IMR-90 (cell line): ENCODE measurements at regions not wholly inside any gene's neighbourhood (a gene's known extent, or its start where the extent isn't known, plus 50 kb on each side); places are given as distances from the start of the nearest gene placed in this dataset.

Source experiments
- BHLHE40 ChIP-seq: fragments of 150-350 bp; IDR thresholded peaks from 2 replicates; pipeline ENCODE4 v1.6.1; 2016; ENCODE audit warnings: mild to moderate bottlenecking, low read depth, low read length
- CEBPB ChIP-seq: IDR thresholded peaks from 2 replicates; pipeline ENCODE4 v1.6.1; 2012; ENCODE audit warnings: low read depth, low read length, improper control_type of control experiment
- CTCF ChIP-seq: conservative IDR thresholded peaks from 2 replicates; pipeline ENCODE4 v1.5.1; 2012; ENCODE audit warnings: mild to moderate bottlenecking, low read depth, low read length, improper control_type of control experiment
- FOS ChIP-seq: fragments of 150-350 bp; IDR thresholded peaks from 2 replicates; pipeline ENCODE4 v1.6.1; 2016; ENCODE audit warnings: low read depth, low read length
- MAFK ChIP-seq: IDR thresholded peaks from 2 replicates; pipeline ENCODE4 v1.6.1; 2012; ENCODE audit warnings: low read depth, low read length, improper control_type of control experiment
- NFE2L2 ChIP-seq: fragments of 150-350 bp; IDR thresholded peaks from 2 replicates; pipeline ENCODE4 v1.6.1; 2016; ENCODE audit warnings: low read depth, mild to moderate bottlenecking, low read length
- POLR2A ChIP-seq: IDR thresholded peaks from 2 replicates; pipeline ENCODE4 v1.6.1; 2012; ENCODE audit warnings: mild to moderate bottlenecking, low read depth, low read length
- RAD21 ChIP-seq: IDR thresholded peaks from 2 replicates; pipeline ENCODE4 v1.6.1; 2012; ENCODE audit warnings: low read length, improper control_type of control experiment
- RCOR1 ChIP-seq: IDR thresholded peaks from 2 replicates; pipeline ENCODE4 v1.6.1; 2012; ENCODE audit warnings: mild to moderate bottlenecking, low read length, improper control_type of control experiment; ENCODE audit not compliant: insufficient replicate concordance
- RFX5 ChIP-seq: IDR thresholded peaks from 2 replicates; pipeline ENCODE4 v1.8.0; 2012; ENCODE audit warnings: low read depth, mild to moderate bottlenecking, low read length, moderate library complexity
- SMC3 ChIP-seq: fragments of 150-350 bp; IDR thresholded peaks from 2 replicates; pipeline ENCODE4 v1.6.1; 2016; ENCODE audit warnings: low read depth, mild to moderate bottlenecking, antibody characterized with exemption, low read length, moderate library complexity

- TF ChIP-seq SMC3, result no peak
- TF ChIP-seq CTCF, result no peak
- no peak for TF ChIP-seq POLR2A
- TF ChIP-seq CEBPB, result no peak
- TF ChIP-seq BHLHE40, result no peak
- no peak for TF ChIP-seq FOS
- TF ChIP-seq RCOR1, result no peak
- no peak for TF ChIP-seq RAD21
- TF ChIP-seq MAFK, result no peak
- TF ChIP-seq NFE2L2, result no peak
- TF ChIP-seq RFX5, result no peak
Measured at GRCh38 chr9:78606001-78606379, 309.1 kb downstream of the PSAT1 start.
